OCI-M1 (cell line): ENCODE measurements at regions not wholly inside any gene's neighbourhood (a gene's known extent, or its start where the extent isn't known, plus 50 kb on each side); places are given as distances from the start of the nearest gene placed in this dataset.
"Not testable (repeated sequence)": the region's sequence is repeated elsewhere in the genome, so short reads cannot be mapped to it uniquely, and the experiment has no call there.

Source experiments
- DNase-seq: peaks from one replicate; lab custom pipeline; 2025; lab: John Stamatoyannopoulos, UW

DNA sequence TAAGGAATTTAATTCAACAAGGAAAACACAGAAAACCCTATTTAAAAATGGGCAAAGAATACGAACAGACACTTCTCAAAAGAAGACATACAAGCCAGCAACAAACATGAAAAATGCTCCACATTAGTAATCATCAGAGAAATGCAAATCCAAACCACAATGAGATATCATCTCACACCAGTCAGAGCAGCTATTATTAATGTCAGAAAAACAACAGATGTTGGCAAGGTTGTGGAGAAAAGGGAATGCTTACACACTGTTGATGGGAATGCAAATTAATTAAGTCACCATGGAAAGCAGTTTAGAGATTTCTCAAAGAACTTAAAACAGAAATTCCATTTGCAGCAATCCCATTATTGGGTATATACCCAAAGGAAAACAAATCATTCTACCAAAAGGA, 55.2 kb downstream of the GCC1 start:
- DNase-seq, result no peak

DNA sequence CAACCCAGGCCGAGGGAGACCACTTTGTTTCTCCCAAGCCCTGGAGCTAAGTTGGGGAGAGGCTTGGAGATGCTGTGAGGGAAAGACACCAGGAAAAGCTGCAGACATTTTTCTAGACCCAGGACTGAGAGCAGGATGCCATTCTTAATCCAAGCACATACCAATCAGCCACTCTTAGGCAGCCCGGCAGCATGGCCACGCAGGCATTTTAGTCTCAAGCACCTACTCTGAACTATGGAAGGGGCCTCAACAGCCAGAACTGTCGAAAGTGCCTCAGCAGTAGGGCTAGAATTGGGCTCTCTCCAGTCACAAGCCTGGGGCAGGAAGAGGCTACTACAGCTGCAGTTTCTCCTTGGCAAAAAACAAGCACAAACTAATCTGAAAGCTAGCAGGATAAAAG, 57.8 kb downstream of the GCC1 start:
- no peak for DNase-seq

DNA sequence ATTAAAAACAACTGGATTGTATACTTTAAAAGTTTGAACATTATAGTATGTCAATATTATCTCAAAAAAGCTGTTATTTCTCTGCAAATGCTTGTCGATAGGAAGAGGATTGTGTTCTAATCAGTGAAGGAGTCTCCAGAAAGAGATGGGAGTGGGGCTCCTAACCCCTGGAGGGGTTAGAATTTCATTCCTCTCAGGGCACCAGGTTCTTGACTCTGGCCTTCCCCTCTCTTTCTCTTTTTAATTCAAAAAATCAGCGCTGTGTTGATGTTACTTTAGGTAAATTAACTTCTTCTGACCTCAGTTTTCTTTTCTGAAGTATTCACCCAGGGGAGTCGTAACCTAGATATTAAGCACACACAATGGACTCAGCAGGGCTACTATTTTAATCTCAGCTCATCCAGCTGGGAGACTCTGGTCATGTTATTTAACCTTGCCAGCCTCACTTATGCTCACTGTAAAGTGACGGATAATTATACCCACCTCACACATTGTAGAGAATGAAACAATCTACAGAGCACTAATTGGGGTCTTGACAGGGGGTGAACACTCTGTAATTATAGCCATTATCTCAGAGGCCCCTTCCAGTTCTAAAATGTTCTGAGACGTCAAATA, 59.4 kb downstream of the GCC1 start:
- no peak for DNase-seq

DNA sequence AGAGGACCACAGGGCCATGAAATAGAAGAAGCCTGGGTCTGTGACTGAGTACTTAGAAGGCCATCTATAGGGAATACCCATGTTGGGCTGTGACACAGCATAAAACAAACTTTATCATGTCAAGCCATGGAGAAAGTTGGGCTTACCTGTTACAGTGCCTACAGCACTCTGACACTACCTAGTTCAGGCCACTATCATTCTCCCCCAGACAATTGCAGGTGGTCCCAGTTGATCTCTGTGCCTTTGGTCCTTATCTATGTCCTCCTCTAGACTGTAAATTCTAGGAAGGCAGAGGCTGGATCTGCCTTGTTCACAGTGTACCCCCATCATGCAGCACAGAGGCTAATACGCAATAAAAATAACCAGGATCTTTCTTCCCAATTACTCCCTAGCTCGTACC, 69.1 kb downstream of the GCC1 start:
- DNase-seq, result no peak

DNA sequence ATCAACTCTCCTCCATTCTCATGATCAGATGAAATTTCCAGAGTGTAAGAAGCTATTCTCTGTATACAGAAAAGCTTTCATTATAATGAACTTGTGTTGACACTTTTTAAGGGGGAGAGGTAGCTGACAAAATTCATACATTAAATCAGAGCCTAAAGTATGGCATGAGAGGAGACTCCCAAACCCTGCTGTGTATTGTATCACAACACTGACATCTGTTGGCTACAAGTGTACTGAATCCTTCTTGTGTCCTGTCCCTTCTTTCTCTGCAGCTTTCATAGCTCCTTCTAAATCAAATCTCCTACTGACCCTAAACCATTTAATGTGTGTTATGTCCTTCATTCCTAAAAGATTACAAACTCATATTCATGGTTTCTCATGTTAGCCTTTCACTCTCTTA, 70.9 kb downstream of the GCC1 start:
- DNase-seq, result peak; percentile 26

DNA sequence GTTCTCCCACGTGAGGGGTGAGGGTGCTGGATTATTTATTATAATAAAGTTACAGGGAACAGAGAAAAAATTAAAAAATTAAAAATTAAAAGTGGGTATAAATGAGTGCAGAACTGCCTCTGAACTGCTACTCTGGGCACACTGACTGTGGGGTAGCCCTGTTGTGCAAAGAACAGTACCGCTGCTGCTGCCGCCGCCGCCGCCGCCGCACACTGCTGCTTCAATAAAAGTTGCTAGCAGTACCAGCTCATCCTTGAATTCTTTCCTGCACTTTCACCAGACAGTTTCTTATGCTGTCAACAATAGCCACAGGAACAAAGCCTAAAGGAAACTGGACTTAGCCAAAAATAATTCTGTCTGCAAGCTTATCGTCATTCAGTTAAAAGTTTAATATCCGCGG, 72.1 kb downstream of the GCC1 start:
- DNase-seq, result no peak

DNA sequence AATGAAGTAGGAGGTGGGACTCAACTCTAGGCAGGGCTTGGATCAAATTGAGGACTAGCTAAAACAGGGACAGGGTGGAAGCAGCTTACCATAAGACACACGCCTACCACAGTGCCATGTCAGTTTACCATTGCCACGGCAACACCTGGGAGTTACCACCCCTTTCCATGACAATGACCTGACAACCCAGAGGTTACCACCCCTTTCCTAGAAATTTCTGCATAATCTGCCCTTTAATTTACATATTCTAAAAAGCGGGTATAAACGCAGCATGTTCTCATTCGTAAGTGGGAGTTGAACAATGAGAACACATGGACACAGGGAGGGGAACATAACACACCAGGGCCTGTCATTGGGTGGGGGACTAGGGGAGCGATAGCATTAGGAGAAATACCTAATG, 72.7 kb downstream of the GCC1 start:
- DNase-seq, result no peak

DNA sequence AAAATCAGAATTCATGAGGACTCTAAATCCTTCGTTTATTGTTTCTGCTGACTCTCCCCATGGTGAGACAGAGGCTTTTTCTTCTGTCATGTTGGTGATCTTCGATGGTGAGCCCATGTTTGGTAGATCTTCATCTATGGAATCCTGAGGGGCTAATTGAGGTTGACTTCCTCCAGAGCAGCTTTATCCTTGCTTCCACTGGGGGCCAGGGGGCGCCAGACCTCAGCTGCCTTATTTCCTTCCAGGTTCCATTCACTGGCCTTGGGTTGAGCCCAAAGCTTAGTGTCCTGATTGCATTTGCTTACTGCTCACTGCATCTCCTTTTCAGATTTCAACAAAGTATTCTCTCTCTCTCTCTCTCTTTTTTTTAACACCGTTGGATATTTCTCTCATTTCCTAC, 80.7 kb downstream of the GCC1 start:
- peak; percentile 12 for DNase-seq

DNA sequence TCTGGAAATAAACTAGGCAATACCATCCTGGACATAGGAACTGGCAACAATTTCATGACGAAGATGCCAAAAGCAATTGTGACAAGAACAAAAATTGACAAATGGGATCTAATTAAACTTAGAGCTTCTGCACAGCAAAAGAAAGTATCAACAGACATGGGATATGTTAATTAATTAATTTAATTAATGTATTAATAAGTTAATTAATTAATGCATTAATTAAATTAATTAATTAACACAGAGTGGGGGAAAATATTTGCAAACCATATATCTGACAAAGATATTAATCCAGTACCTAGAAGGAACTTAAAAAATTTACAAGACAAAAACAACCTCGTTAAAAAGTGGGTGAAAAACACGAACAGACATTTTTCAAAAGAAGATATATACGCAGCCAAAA, 83.6 kb downstream of the GCC1 start:
- no peak for DNase-seq

DNA sequence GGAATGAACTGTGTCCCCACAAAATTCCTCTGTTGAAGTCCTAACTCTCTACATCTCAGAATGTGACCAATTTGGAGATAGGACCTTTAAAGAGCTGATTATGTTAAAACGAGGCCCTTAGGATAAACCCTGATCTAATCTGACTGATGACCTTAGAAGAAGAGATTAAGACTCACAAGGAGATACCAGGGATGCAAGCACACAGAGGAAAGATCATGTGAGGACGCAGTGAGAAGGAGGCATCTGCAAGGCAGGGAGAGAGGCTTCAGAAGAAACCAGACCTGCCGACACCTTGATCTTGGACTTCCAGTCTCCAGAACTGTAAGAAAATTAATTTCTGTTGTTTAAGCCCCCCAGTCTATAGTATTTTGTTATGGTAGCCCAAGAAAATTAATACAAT, 94.9 kb upstream of the ZNF800 start:
- no peak for DNase-seq

DNA sequence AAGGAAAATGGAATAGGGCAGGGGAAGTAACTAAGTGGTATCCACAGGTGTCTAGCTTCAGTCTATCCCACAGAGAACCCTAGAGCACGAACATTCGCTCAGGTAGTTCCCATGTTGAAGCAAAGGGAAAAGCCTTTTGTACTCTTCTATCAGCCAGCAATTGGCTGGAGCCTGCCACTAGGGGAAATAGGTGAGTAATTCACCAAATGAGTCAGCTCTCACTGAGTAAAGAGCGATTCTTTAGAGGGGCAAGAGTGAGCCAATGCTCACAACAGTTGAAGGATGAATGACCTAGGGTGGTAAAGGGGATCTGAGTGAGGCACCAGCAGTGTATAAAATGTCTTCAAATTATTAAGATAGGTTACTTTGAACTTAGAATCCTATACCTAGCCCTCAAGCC, 94.1 kb upstream of the ZNF800 start:
- DNase-seq, result no peak

DNA sequence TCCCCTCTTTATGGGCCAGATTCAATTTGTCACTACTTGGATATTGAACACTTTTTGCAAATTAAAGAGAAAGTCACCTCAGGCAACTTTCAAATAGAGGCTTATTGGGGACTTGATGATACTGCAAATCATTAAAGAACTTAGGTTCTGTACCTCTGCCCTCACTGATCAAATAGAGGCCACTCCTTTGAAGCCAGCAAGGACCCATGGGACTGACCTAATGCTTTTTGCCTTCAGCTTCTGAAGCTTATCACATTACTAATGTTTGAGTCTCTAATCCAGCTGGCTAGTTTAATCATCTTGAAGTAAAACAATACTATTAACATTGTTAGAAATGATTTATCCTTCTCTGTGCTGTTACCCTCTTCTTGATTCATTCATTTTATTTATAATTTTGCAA, 93.0 kb upstream of the ZNF800 start:
- no peak for DNase-seq

DNA sequence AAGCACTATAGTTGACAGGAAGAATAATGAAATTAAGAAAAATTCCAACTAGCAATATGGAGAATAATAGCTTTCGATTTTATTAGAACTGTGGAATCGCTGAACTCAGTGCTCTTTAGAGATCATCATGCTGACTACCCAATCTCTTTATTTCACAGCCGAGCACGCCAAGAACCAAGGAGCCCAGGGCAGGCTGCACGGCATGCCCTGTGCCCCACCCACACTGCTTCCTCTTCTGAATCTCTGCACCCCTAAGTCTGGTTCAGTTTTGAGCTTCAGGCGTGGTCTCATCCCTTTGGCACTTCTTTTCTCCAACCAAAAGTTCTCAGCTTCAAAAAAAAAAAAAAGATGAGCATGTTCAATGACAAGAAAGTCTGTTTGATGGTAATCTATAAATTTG, 92.4 kb upstream of the ZNF800 start:
- DNase-seq, result no peak

DNA sequence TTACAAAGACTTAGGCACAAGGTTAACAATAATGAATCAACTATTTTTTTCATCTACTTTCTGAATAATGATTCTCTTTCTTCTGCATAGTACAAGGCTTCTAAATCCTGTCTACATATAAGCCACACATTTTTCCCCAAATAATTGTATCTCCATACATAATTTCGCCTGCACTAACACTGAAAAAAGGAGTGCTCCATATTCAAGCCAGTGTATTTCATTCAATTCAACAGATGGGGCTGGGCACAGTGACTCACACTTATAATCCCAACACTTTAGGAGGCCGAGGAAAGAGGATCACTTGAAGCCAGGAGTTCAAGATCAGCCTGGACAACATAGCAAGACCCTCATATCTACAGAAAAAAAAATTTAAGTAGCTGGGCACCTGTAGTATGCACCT, 86.0 kb upstream of the ZNF800 start:
- DNase-seq, result no peak

DNA sequence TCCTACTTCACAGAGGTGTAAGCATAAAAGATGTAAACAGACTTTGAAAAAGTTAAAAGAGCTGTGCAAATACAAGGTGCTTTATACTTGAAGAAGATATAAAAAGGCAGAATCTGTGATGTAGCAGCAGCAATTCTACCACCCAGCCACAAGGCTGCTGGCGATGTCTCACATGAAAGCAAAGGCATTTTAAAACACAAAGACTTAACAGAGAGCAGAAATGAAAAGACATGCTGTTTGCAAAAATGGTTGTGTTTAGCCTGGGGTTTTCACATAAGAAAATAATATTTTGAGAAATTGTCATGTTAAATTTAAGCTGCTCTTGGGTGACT, 85.5 kb upstream of the ZNF800 start:
- no peak for DNase-seq

DNA sequence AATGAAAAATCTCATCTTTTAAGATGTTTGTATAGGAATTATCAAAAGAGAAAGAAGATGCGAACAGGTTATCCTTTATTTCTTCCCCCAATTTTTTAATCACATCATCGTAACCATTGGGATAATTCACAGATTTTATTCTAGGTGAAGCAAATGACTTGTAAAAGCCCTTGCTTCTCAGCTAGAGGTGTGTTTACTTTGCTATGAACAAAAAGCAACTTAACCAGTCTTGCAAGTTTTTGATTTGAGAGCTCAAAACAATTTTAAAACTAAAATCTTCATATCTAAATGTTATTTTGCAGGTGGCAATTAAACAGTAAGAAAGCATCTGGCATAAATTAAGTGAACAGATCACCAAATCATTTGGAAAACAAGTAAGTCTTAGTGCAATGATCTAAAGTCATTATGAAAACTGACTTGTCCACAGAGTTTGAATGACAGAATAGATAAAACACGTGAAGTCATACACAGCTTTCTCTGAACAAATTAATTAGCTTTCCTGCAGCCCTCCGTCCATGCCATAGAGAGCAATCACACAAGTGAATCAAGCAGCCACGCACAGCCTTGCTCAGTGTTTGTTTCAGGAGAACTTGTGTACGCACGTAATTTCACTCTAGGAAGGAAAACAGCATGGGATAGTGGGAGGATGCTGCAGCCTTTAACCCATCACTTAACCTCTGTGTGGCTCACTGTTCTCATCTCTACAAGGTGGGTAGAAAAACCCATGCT, 85.0 kb upstream of the ZNF800 start:
- DNase-seq, result no peak

DNA sequence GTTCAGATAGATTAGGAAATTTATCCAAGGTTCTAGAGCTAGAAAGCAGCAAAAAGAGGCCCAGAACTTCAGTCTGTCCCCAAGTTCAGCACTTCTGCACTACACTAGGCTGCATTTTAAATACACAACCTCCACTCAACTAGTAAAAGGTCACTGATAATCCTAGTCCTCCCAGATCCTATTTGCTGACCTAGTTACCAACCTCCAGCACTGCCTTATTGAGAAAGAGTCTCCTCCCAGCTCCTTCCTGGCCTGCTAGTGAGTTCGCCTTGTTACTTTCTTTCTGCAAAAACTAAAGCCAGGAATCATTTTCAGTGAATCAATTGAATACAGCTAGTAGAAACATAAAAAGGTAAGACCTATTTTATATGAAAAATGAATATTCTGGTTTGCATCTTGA, 84.1 kb upstream of the ZNF800 start:
- DNase-seq, result no peak

DNA sequence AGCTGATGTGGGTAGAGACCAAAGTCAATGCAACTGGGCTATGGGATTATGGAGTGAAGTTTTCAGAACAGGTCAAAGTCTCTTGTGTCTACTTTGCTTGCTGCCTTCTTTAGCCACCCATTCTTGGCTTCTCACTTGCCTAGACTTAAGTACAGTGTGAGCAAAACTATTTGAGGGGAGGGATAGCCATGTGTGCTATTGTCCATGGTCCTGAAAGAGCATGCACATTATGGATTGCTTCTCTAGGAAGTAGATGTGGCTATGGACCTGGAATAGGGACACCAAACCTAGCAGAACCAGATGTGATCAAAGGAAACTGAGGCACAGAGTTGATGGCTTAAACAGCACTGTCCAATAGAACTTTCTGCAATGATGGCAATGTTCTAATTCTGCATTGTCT, 81.9 kb upstream of the ZNF800 start:
- DNase-seq, result no peak

DNA sequence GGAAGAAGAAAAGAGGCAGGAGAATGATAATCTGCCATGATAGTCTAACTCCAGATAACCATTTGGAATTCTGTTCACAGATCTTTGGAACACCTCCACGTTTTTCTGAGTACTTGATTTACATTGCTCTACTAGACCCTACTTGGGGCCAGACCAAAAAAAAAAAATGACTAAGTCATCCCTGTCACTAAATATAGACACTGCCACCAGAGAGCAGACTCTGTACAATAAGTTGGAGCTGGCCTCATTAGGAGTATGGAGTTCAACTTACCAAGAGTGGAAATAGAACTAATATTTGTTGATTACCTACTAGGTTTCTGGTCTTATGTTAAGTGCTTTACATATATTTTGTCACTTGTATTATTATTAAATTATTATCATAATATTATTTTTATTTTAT, 80.9 kb upstream of the ZNF800 start:
- no peak for DNase-seq

DNA sequence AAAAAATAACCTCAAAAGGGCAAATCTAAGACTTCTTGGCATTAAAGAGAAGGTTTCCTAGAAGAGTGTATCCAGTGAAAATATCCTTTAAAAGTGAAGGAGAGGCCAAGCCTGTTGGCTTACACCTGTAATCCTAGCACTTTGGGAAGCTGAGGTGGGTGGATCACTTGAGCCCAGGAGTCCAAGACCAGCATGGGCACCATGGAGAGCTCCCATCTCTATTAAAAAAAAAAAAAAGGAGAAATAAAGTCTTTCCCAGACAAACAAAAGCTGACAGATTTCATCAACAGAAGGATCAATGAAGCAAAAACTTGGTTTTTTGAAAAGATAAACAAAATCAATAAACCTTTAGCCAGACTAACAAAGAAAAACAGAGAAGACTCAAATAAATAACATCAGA, 67.6 kb upstream of the ZNF800 start:
- no peak for DNase-seq

DNA sequence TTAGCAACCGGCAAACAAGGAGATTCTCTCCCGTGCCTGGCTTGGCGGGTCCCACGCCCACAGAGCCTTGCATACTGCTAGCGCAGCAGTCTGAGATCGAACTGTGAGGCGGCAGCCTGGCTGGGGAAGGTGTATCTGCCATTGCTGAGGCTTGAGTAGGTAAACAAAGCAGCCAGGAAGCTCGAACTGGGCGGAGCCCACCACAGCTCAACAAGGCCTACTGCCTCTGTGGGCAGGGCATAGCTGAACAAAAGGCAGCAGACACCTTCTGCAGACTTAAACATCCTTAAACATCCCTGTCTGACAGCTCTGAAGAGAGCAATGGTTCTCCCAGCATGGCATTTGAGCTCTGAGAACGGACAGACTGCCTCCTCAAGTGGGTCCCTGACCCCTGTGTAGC, 58.8 kb upstream of the ZNF800 start:
- not testable (repeated sequence) for DNase-seq

DNA sequence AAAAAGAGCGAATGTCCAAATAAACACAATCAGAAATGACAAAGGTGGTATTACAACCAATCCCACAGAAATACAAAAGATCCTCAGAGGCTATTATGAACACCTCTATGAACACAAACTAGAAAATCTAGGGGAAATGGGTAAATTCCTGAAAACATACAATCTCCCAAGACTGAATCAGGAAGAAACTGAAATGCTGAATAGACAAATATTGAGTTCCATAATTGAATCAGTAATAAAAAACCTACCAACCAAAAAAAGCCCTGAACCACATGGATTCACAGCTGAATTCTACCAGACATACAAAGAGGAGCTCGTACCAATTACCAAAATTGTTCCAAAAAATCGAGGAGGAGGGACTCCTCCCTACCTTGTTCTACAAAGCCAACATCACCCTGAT, 56.1 kb upstream of the ZNF800 start:
- no peak for DNase-seq

DNA sequence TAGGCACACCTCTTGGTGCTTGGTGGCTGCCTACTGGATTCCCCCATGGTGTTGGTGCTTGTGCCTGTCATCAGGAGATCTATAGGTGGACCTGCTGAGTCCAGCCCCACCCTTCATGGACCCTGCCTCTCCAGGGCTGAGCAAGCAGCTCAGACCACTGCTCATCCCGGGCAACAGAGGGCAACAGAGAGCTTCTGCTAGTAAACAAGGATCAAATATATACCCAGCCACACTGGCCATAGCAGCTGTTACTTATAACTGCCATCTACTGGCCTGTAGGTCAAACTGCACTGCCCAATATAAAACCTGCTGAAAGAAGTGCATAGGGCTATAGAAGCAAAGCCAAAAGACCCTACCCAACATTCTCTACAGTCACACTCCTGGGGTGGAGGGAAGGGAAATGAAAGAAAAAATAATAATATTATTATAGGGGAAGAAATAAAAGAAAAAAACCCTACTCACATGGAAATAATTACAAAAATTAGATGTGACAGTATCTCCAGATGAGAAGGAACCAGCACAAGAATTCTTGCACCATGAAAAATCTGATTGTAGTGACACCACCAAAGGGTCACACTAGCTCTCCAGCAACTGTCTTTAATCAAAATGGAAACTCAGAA, 54.9 kb upstream of the ZNF800 start:
- DNase-seq, result peak; percentile 75

DNA sequence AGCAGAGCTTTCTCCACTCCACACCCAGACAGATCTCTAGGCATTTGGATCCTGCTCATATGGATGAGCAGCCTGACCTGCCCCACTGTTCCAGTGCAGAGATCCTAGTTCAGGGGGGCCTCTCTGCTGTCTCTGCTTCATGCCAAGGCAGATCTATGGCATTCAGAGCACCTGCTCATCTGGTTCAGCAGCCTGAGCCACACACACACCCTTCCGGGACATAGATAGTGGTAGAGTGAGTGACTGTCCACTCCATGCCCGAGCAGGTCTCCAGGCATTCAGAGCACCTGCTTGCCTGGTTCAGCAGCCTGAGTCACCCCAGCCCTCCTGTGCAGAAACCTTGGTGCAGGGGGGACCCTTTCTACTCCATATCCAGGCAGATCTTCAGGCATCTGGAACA, 54.3 kb upstream of the ZNF800 start:
- DNase-seq, result no peak
